ENCODE measurements at regions not wholly inside any gene's neighbourhood (a gene's known extent, or its start where the extent isn't known, plus 50 kb on each side); places are given as distances from the start of the nearest gene placed in this dataset.
"Not testable (repeated sequence)": the region's sequence is repeated elsewhere in the genome, so short reads cannot be mapped to it uniquely, and the experiment has no call there.

DNA sequence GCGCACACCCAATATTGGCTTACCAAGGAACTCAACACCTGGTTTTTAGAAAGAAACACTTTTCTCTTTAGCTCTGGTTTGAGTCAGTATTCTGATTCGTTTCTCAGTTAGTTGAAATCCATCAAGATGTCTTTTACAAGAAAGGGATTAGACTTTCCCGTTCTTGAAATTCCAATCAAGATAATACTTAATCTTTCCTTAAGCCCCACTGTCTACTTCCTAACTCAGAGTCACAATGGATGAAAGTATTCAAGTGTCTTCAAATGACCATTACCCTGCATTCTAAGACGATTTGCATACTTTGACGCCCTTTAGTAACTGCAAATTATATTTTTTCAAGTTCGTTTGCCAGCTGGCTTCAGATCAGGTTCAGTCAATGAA lies 189.8 kb downstream of the USP22 start:
- in situ Hi-C loops (cut with HindIII; ENCODE audit: low pct_unique_long_range_greater_than_20kb, low sequenced_read_pairs) = no loop called here

DNA sequence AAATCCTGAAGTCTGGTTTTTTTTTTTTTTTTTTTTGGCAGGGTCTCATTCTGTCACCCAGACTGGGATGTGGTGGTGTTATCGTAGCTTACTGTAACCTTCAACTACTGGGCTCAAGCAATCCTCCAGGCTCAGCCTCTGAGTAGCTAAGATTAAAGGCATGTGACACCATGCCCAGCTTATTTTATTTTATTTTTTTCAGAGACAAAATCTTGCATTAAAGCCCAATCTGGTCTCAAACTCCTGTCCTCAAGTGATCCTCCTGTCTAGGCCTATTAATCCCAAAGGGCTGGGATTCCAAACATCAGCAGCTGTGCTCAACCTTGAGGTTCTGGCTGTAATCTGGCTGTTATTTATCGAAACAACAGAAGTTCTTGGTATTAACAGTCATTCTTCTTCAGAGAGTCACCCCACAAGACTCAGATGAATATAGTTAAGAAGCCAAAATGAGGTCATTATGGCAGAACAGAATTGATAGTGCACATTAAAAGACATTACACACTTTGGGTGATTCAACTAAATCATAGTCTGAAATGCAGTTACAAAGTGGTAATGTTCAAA lies 186.8 kb downstream of the USP22 start:
- DNase-seq (ENCODE audit: low read depth, low spot score); in situ Hi-C loops (cut with HindIII; ENCODE audit: low pct_unique_long_range_greater_than_20kb, low sequenced_read_pairs): not testable (repeated sequence)

More for the DNA sequence above, 189.8 kb downstream of the USP22 start:
- no peak for DNase-seq (ENCODE audit: low read depth, low spot score)

DNA sequence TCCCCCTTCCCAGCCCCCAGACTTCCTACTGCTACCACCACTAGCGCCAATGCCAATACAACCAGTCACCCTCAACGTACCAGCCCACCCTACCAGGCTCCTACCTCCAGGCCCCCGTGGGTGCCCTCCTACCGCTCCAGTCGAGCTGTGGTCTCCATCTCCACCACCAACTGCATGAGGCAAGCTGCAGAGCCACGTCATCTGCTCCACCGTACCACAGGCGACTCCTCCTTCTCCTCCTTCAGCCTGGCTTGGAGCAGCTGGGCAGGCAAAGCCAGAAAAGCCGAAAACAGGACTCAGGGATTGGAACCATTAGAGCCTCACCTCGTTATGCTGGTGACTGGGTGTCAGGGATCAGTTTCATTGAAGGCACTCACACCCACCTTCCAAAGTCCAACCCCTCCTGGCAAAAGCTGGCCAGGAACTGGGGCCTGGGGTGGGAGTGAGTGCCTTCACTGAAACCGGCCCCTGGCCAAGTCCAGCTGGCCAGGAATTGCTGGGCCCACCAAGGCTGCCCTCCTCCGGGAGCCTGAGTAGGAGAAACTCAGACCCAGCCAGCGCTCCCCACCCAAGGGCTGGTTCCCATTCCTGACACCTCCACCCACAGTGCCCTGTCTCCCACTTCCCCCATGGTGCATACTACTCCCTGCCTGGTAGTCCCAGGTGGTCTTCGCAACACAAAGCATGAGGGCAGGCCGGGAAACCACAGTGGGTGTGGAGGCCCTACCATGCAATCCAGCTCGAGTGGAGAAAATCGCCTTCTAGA lies 176.2 kb downstream of the USP22 start:
- DNase-seq (ENCODE audit: low read depth, low spot score); in situ Hi-C loops (cut with HindIII; ENCODE audit: low pct_unique_long_range_greater_than_20kb, low sequenced_read_pairs): not testable (repeated sequence)

DNA sequence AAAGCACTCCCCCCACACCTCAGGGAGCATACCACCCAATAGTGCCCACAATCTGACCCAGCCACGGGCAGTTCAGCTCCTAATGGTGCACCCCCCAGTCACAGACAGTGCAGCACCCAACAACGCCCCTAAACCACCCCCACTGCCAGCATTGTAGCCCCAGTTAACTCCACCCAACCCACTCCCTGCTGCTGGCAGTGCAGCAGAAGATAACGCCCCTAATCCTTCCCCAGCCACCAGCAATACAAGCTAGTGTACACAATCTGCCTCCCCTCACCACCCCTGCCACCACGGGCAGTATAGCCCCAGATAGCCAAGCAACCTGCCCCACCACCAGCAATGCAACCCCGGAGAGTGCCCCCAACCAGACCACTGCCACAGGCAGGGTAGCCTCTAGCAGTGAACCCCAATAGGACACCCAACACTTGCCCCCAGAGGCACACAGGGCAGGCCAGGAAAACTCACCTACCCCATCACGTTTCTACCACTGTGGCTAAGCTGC lies 175.3 kb downstream of the USP22 start:
- in situ Hi-C loops (cut with HindIII; ENCODE audit: low pct_unique_long_range_greater_than_20kb, low sequenced_read_pairs) = not testable (repeated sequence)

DNA sequence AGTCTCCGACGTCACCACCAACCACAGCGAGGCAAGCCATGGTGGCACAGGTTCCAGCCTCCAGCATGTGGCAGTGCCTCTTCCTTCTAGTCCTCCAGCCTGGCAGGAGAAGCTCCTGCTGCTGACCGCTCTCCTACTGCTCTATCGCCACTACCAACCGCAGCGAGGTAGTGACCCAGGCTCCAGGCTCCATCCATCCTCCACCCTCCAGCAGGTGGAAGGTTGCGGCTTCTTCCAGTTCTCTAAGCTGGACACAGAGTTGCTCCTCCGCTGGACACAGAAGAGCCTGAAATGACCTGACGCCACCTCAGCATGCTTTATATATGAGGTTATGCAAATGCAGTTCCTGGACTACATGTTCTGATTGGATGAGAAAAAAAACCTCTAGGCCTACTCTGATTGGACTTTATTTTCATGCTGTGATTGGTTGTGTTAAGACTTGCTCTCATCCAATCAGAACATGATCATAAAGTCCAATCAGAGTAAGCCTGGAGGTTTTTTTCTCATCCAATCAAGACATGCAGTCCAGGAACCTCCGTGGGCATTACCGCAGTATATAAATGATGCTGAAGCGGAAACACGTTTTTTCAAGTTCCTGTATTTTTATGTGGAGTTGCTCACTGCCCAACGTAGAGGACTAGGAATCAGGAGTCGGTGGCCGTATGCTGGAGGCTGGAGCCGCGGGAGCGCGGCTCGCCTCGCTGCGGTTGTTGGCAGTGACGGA lies 174.7 kb downstream of the USP22 start:
- DNase-seq (ENCODE audit: low read depth, low spot score); in situ Hi-C loops (cut with HindIII; ENCODE audit: low pct_unique_long_range_greater_than_20kb, low sequenced_read_pairs): not testable (repeated sequence)

More for the DNA sequence above, 175.3 kb downstream of the USP22 start:
- DNase-seq (ENCODE audit: low read depth, low spot score) = not testable (repeated sequence)

DNA sequence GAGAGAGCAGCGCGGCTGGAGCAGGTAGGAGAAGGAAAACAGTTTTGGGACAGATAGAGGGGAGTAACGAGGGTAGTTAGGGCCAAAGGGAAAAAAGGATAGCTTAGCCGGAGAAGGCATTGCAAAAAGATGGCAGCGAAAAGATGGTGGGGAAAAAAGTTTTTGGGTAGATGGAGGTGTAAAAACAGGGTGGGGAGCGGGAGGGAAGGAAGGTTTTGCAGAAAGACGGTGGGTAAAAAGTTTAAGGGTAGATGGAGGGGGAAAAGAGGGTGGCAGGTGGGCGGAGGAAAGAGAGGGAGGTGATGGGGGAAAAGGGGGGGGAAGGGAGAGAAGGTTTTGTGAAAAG lies 174.2 kb downstream of the USP22 start:
- DNase-seq (ENCODE audit: low read depth, low spot score); in situ Hi-C loops (cut with HindIII; ENCODE audit: low pct_unique_long_range_greater_than_20kb, low sequenced_read_pairs): not testable (repeated sequence)

DNA sequence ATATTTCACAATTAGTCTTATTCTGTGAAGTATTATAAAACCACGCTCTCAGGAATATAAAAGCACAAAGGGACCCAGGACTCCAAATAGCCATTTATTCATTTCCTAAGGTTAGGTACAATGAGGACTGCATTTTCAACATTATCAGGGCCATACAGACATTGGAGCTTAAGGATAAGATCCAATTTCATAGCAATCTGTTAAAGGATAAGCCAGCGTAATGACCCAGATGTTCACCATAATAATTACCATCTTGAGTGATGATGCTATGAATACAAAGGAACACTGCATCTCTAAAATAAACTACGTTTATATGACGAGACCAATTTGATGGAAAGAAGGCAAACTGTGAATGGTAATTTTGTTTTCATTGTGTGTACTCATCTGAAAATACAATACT lies 169.6 kb downstream of the USP22 start:
- in situ Hi-C loops (cut with HindIII; ENCODE audit: low pct_unique_long_range_greater_than_20kb, low sequenced_read_pairs); DNase-seq (ENCODE audit: low read depth, low spot score): not testable (repeated sequence)

DNA sequence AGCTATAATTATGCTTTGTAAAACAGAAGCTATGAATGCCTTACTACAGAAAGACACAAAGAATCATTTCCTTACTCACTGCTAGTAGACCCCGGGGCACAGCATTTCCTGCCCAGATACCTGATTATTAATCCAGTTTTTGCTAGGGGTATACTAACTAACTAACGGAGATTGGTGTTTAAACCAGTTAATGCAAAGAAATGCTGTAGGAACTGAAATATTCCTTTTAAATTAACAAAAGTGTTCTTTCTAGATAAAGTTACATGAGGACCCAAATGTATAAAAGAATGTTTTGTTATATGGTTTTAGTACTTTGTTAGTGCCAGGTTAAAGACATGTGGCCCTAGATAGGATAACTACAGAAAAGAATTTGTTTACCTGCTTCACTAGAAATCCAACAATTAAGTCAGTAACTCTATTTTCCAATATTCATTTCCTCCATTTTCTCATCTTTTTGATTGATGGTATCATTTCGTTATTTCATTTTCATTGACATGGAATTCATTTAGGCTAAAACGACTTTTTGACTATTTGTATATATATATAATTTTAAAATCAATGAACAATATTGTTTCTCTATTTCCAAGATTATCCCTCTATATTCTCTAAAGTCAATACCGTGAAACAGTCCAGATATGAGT lies 169.0 kb downstream of the USP22 start:
- in situ Hi-C loops (cut with HindIII; ENCODE audit: low pct_unique_long_range_greater_than_20kb, low sequenced_read_pairs); DNase-seq (ENCODE audit: low read depth, low spot score): not testable (repeated sequence)

DNA sequence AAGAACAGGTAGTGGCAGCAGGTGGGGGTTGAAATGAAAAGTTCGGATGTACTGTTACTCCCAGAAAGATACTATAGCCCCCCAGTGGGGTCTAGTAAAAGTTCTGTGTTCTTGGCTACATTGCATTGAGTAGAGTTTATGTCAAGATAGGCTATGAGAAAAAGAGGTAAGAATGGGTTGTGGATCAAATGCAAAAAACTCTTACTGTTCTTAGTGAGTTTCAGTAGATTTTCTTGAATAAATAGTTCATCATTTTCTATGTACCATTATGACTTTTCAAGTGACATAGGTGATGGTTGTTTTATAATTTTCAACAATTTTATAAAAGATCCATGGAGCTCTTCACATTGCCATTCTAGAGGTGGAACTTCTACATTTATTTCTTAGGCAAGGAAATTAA lies 165.4 kb downstream of the USP22 start:
- in situ Hi-C loops (cut with HindIII; ENCODE audit: low pct_unique_long_range_greater_than_20kb, low sequenced_read_pairs); DNase-seq (ENCODE audit: low read depth, low spot score): not testable (repeated sequence)

DNA sequence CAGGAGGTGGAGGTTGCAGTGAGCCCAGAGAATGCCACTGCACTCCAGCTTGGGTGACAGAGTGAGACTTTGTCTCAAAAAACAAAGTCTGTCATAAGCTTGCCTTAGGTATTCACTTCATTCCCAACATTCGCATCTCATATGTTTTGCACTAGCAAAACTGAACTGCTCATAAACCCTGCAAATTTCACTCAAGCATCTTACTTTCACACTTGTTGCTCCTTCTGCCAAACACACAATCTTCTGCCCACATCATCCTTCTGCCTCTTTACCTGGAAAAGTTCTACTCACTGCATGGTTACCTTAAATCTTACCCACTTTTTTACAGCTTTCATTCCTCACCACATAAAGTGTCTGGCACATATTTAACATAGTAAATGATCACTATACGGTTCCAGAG lies 152.5 kb downstream of the USP22 start:
- no peak for DNase-seq (ENCODE audit: low read depth, low spot score)
- in situ Hi-C loops (cut with HindIII; ENCODE audit: low pct_unique_long_range_greater_than_20kb, low sequenced_read_pairs) = no loop called here

DNA sequence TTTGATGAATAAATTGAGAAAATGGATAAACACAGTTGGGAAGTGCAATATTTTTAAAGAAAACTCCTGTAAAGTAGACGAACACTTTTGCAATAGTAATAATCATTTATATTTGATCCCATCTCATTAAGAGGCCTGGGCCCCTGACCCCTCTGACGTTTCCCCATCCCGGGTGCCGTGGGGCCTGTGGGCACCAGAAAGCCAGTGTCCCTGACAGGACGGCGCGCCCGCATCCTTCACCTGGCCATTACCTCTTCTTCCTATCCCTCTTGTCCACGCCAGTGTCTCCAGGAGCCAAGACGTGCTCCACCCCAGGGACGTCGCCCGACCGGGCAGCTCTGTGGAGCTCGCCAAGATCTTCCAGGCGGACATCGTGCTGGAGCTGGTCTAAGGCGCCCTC lies 147.4 kb downstream of the USP22 start:
- DNase-seq (ENCODE audit: low read depth, low spot score); in situ Hi-C loops (cut with HindIII; ENCODE audit: low pct_unique_long_range_greater_than_20kb, low sequenced_read_pairs): not testable (repeated sequence)

DNA sequence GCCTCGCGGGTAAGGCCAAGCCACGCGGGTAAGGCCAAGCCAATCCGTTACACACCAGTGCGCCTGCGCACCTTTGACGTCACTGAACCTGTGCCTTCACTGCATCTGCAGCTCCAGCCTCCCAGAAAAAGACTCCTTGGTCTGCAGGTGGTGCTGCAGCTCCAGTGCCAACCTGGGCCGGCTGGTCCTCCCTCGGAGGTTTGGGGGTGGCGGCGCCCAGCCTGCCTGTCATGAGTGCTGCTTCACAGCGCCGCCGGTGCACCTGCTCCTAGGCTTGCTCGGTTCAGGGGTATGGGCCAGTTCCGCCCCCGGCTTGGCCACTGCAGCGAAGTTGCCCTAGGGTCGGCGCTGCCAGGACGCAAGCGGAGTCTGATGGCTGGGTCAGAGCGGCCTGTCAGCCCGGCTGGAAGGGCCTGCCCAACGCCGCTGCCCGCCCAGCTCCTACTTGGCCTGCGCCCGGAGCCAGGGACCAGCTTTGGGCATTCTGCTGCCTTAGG lies 146.6 kb downstream of the USP22 start:
- in situ Hi-C loops (cut with HindIII; ENCODE audit: low pct_unique_long_range_greater_than_20kb, low sequenced_read_pairs) = no loop called here
- DNase-seq (ENCODE audit: low read depth, low spot score) = no peak

DNA sequence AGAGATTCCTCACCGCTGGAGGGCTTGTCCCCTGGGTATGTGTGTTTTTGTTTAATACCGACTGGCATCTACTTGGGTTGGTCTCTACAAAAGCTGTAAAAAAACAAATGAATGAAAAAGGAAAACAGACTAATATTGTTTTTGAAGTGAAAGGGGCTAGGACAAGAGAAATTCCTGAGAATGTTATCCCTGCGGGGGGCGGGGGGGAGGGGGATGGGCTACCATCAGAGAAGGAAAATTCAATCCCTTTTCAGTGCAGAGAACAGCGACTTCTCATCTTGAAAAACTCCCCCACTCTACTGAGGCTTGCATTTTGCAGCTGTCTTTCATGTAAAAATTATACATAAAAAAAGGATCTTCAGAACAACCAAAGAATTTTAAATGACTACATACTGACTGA lies 144.1 kb downstream of the USP22 start:
- in situ Hi-C loops (cut with HindIII; ENCODE audit: low pct_unique_long_range_greater_than_20kb, low sequenced_read_pairs); DNase-seq (ENCODE audit: low read depth, low spot score): not testable (repeated sequence)

DNA sequence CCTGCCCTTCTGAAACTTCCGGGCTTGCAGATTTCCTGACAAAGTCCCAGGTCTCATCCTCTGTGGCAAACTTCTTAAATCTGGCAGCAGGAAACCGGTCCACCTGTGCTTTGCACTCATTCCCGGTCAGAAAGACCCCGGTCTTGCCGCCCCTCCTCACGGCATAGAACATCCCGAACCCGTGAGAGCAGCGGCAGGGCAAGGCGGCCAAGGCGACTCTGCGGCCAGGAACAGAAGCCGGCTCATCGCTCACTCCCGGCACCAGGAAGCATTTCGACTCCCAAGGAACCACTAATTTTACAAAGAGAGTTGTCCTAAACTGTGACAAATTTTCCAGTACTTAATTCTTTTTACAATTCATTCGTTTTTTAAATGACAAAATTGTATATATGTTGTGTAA lies 140.3 kb downstream of the USP22 start:
- DNase-seq (ENCODE audit: low read depth, low spot score); in situ Hi-C loops (cut with HindIII; ENCODE audit: low pct_unique_long_range_greater_than_20kb, low sequenced_read_pairs): not testable (repeated sequence)

DNA sequence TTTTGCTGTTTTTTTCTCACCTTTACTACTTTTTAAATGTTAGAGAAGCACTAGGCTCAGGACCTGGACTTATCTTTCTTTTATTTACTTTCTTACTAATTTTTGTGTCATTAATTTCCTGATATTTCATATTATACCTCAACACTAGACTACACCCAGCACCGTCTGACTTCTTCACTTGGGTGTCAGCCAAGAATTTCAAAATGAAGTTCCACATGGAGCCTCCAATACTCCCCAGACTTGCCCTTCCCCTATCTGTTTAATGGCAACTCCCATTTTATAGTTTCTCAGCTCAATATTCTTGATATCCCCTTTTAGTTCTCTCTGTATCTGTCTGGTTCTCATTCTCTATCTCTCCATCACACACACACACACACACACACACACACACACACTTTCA lies 139.3 kb downstream of the USP22 start:
- DNase-seq (ENCODE audit: low read depth, low spot score); in situ Hi-C loops (cut with HindIII; ENCODE audit: low pct_unique_long_range_greater_than_20kb, low sequenced_read_pairs): not testable (repeated sequence)

DNA sequence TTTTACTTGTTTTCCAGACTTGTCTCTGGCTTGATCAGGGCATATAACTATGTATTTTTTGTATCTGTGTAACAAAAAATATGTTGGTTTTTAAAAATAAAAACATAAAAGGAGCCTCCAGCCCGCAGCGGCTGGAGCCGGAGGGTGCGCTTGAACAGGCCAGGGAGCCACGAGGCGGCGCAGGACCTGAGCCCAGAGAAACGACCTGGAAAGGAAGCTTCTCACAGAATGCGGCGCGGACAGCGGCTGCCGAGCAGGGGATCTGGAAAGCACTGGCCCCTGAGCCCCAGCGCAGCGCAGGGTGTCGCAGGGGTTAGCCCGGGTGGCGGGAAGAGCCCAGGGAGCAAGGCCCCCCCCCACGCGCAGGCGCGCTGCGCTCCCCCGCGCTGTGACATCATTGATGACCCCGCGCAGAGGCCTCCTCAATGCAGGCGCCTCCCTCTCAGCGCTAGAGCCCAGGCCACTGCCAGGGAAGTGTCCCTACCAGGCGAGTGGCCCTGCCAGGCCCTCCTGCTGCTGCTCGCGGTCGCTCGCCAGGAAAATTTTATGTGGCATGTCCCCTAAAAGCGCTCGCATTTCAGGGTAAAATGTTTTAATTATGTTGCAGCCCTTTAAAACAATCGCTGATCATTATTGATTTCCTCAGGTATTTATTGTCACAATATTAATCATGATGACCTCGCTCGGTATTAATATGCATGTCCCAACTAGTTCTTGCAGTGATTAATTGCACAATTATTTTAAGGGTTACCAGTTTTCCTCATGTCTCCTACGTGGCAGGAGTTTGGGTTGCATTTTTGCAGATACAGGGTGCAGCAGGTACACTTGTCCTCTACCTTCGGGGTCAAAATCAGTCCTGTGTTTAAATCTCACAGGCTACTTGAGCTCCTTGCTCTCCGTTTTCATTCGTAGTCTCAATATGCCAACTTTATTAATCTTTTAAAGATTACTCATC lies 134.2 kb downstream of the USP22 start:
- DNase-seq (ENCODE audit: low read depth, low spot score) = peak; percentile 82
- in situ Hi-C loops (cut with HindIII; ENCODE audit: low pct_unique_long_range_greater_than_20kb, low sequenced_read_pairs) = no loop called here

DNA sequence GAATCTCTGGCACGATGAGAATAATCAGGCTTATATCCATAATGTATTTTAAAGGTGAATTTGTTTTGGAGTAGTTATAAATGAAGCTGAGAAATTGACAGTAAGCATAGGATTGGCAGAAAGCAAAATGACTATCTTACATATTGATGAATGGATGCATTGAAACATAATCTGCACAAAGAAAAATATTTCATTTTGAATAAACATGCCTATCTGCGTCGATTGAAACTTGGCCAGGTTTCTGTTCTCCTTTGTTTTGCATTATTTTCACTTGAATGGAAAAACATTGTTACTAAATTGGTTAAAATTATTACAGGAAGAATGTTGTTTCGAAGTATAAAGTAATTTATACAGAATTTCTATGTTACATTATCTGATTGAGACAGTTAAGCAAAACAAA lies 128.2 kb downstream of the USP22 start:
- no peak for DNase-seq (ENCODE audit: low read depth, low spot score)

More for the DNA sequence above, 128.2 kb downstream of the USP22 start:
- in situ Hi-C loops (cut with HindIII; ENCODE audit: low pct_unique_long_range_greater_than_20kb, low sequenced_read_pairs) = no loop called here
